Fibroblast of peridontal ligament (primary cell): ENCODE measurements at regions not wholly inside any gene's neighbourhood (a gene's known extent, or its start where the extent isn't known, plus 50 kb on each side); places are given as distances from the start of the nearest gene placed in this dataset.

Source experiments
- DNase-seq: peaks from one replicate; pipeline ENCODE4 v3.0.0-alpha.2; 2010; ENCODE audit errors: extremely low read depth

- DNase-seq = no peak
These were observed 57.6 kb downstream of the TMEM174 start for GRCh38 chr5:73230264-73231245.

DNA sequence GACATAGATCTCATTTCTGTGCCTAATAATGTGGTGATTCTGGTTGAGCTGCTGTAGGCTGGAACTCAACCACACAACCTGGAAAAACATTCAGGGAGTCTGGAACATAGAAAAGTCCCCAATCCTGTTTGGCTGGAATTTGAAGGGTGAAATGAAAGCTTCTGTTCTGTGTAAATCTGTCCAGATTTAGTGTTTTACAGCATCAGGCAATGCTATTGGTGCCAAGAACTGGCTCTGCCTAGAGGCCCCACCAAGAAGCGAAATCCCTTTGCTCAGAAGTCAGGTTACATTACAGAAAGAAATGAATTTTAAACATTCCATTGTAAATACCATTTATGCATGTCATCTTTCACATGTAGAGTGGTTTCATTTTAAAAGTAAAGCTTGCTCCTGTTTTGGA lies 56.3 kb downstream of the TMEM174 start:
- DNase-seq = peak; percentile 81

DNA sequence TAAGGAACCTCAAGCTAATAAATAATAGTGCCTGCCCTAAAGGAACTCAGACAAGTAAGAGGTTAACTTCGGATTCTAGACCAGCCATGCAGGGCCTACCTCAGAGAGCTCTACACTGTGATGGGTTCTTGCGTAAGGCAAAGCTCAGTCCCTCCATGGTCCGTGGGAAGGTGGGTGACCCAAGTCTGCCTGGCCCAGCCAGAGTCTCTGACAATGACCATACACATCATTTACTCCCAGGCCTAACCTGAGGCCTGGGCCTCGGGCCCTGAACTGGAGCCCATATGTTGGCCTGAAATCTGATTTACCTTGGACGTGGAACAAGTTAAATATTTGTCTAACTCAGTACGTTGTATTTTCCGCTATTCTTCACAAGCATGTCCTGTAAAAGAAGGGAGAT lies 55.1 kb downstream of the TMEM174 start:
- DNase-seq = no peak
